GM12891 (cell line): ENCODE measurements at regions not wholly inside any gene's neighbourhood (a gene's known extent, or its start where the extent isn't known, plus 50 kb on each side); places are given as distances from the start of the nearest gene placed in this dataset.

Source experiments
- POLR2AphosphoS5 ChIP-seq: IDR thresholded peaks from 2 replicates; pipeline ENCODE4 v1.6.1; 2011; ENCODE audit warnings: low read depth, low read length, control low read depth
- SPI1 ChIP-seq: IDR thresholded peaks from 2 replicates; pipeline ENCODE4 v1.6.1; 2011; ENCODE audit warnings: low read depth, low read length, control low read depth
- TAF1 ChIP-seq: IDR thresholded peaks from 2 replicates; pipeline ENCODE4 v1.6.1; 2011; ENCODE audit warnings: low read depth, low read length, control low read depth

GRCh38 chr13:60925686-60926085 is 490.0 kb downstream of the PCDH20 start:
- no peak for TF ChIP-seq SPI1
- TF ChIP-seq TAF1: no peak
- TF ChIP-seq POLR2AphosphoS5: no peak
